GM18508 (cell line): ENCODE measurements at regions not wholly inside any gene's neighbourhood (a gene's known extent, or its start where the extent isn't known, plus 50 kb on each side); places are given as distances from the start of the nearest gene placed in this dataset.

Experiments
- ATAC-seq: cut with Tn5 transposase; IDR thresholded peaks from one replicate; pipeline ENCODE4 v1.9.1; 2021; ENCODE audit warnings: moderate number of reproducible peaks; ENCODE audit not compliant: insufficient read depth, unreplicated experiment

GRCh38 chr18:43471873-43472272 lies 194.6 kb upstream of the SYT4 start:
- ATAC-seq, result no peak

- no peak for ATAC-seq
Measured at GRCh38 chr18:43481069-43481468, 203.8 kb upstream of the SYT4 start.

DNA sequence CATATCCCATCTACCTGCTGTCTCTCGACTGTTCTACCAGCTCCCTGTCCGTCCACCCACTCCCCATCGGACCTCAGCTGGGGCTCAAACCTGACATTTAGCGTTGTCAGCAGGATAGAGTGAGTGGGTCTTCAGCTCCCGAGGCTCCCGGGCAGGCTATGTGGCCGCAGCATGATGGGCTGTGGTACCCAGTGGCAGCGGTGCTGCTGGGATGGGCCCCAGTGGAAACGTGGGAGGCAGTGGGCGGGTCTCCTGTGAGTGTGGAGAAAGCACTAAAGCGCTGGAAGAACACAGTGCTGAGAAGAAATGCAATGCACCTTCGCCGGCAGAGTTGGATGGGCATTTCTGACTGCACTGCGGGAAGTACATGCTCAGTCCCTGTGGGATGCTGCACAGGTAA lies 204.8 kb upstream of the SYT4 start:
- no peak for ATAC-seq

DNA sequence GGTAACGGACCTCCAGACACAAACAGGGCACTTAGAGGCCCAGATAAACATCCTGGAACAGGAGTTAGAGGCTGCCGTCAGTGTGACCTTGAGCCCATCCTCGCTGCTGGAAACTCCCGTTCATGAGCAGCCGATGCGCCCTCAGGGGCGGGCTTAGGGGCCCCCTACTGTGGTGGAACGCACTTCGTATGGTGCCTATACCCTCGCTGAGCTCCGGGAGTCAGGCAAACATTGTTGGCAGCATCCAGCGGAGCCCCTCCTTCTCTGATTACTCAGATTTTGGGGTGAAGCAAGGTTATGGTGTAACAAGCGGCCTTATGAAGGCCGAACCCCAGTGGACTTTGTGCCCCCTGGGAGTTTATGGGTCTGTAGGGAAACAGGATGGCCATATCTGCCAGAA lies 205.3 kb upstream of the SYT4 start:
- no peak for ATAC-seq

- ATAC-seq, result no peak
Measured at GRCh38 chr18:43484710-43485109, 207.4 kb upstream of the SYT4 start.

- ATAC-seq, result no peak
Measured at GRCh38 chr18:43485545-43485963, 208.3 kb upstream of the SYT4 start.

- no peak for ATAC-seq
Measured at GRCh38 chr18:43486462-43486861, 209.2 kb upstream of the SYT4 start.

GRCh38 chr18:43501099-43501498 lies 223.8 kb upstream of the SYT4 start:
- ATAC-seq, result no peak

DNA sequence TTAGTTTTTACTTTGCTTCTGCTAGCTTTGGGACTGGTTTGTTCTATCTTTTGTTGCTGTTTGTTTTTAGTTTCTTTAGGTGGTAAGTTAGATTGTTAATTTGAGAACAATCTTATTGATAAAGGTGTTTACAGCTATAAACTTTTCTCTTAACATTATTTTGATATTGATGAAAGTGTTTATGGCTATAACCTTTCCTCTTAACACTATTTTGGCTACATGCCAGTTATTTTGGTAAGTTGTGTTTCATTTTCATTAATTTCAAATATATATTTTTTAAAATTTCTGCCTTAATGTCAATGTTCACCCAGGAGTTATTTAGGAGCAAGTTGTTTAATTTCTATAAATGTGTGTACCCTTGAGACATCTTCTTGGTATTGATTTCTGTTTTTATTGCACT lies 229.6 kb upstream of the SYT4 start:
- ATAC-seq, result no peak

DNA sequence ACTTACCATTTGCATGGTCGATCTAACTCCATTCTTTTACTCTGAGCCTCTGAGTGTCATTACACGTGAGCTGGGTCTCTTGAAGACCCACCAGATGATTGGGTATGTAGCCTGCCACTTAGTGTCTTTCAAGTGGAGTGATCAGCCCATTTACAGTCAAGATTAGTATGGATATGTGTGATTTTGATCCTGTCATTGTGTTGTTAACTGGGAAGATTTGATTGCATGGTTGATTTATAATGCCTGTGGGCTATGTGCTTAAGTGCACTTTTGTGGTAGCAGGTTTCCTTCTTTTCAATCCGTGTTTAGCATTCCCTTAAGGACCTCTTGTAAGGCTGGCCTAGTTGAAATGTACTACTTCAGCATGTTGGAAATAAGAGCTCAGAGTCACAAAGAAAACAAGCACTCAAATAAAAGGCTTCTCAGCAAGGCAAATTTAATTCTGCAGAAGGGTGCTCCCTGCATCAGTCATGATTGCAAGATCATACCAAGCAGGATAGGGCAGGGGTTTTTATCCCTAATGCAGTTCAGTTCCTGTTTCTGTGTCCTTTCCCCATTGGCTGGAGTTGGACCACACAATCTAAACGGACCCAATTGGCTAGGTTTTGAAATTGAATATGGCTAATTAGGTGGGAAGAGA lies 230.7 kb upstream of the SYT4 start:
- no peak for ATAC-seq

GRCh38 chr18:43514747-43515146 lies 237.5 kb upstream of the SYT4 start:
- ATAC-seq, result no peak

DNA sequence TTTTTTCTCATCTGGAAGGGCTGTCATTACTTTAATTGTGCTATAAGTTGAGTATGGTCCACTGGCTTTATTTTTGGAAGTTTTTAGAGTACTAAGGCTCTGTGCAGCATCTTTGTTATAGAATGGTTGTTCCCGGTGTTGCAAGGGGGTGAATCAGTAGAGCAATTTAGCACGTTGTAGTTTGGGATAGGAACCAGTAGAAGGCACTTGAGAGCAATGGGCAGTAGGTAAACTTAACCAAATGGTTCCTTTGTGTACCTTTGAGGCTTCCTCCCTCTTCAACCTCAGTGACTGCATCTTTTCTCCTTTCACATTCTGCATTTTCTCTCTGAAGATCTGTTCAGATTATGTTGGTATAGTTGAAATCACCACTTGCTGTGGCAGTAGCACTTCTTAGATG lies 238.2 kb upstream of the SYT4 start:
- no peak for ATAC-seq

- ATAC-seq, result no peak
Measured at GRCh38 chr18:43524260-43524659, 247.0 kb upstream of the SYT4 start.

GRCh38 chr18:43525169-43525568 lies 247.9 kb upstream of the SYT4 start:
- no peak for ATAC-seq

- ATAC-seq, result no peak
Measured at GRCh38 chr18:43526426-43527145, 249.3 kb upstream of the SYT4 start.

DNA sequence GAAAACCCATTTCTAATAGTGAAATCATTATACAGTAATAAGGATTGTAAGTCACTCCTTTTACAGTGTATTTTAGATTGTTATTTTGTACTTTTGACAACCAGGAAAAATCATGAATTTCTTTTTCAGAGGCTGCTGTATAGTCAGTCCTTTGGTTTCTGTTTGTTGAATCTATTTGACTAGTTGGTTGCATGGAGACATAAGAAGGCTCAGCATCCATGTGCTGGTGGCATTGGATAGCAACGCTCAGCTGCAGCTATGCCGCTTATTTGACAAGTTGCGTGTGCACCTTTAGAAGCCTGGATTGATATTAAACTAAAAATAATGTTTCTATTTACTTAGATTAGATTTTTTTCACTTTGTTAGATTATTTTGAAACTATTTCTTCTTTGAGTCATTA lies 254.1 kb upstream of the SYT4 start:
- no peak for ATAC-seq

- no peak for ATAC-seq
Measured at GRCh38 chr18:43533371-43533770, 256.1 kb upstream of the SYT4 start.

DNA sequence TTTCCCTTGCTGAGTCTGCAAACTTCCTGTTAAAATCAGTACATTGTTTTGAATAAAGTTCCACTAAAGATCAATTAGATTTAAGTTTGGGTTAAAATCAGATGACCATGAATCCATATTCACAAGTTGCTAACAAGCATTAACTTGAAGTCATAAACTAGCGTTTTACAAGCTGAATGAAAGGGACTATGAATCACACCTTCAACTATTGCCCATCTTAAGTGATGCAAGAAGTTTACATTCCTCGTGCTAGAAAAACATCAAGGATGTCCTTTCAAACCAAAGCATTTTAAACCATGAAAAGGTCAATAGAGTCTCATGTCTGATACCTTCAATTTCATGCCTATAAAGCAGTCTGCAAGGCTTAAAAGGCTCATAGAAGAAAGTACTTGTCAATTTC lies 257.2 kb upstream of the SYT4 start:
- no peak for ATAC-seq

- no peak for ATAC-seq
Measured at GRCh38 chr18:43539862-43540261, 262.6 kb upstream of the SYT4 start.

DNA sequence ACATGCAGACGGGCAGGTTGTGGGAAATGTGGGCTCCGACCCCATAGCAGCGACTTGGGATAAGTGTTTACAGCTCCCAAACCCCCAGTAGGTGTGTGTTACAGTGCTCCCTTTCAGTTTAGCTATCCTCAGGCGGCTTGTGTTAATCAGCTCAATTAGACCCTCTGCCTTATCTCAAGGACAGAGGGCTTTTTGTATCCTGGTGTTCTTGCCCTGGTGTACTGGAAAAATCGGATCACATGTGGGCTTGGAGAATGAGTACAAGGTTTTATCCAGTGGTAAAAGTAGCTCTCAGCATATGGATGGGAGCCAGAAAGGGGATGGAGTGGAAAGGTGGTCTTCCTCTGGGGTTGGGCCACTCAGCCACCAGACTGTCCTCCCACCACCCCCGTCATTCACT lies 264.7 kb upstream of the SYT4 start:
- ATAC-seq, result no peak

DNA sequence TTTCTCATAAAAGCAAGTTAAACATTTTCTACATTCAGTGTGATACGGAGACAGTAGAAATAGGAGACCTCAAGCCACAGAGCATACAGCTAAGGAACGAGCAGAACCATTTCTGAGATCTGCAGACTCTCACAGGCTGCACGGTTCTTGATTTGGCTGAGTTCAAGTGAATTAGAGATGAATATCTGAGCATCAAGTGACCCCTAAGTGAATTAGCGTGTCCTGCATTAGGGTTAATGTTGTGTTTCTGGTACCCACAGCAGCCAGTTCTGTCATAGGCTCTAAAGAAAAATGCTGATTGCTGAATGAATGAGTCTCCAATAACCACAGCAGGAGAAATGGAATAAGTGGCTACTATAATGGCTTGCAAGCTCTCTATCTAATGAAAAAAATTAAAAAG lies 265.9 kb upstream of the SYT4 start:
- ATAC-seq, result no peak

DNA sequence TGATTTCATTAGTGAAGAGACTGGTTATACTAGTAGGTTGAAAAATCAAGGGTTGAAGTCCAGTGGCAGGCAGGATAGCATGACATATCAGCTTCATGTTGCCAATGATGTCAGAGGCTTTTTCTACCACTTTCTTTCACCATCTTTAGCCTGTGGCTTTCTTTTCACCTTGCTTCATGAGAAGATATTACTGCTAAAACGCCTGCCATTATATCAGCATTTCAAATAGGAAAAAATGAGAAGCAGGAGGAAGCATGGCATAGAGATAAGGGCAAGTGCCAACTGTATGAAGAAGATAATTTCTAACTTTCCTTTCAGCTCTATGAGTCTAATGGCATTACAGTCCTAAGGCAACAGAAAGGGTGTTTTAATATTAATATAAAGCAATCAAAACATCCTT lies 270.2 kb upstream of the SYT4 start:
- no peak for ATAC-seq
